ENCODE measurements at regions not wholly inside any gene's neighbourhood (a gene's known extent, or its start where the extent isn't known, plus 50 kb on each side); places are given as distances from the start of the nearest gene placed in this dataset.
"Not testable (repeated sequence)": the region's sequence is repeated elsewhere in the genome, so short reads cannot be mapped to it uniquely, and the experiment has no call there.

GRCh38 chr4:110352670-110353442 lies 123.1 kb upstream of the ENPEP start:
- ChIA-PET CTCF (interaction anchor here (0.5 kb wide), 1 partner anchor 303 kb away, joined by 3 read pairs; no protein-coding TSS in a partner anchor), POLR2A (no interaction called here)
- Mint-ChIP-seq H3K4me3 (no peak overlapping the region), H3K9me3 (no peaks in the 10 kb centered on the region), H3K27ac (no peak overlapping the region), H3K4me1 (ENCODE audit: low read depth) (no peaks in the 10 kb centered on the region), H3K36me3 (no peaks in the 10 kb centered on the region), H3K27me3 (peaks cover 8% of the 10 kb centered on the region)
- intact Hi-C loops (cut with micrococcal nuclease): no loop called here
- no peak for DNase-seq

- intact Hi-C loops (cut with micrococcal nuclease): no loop called here
- Mint-ChIP-seq H3K4me1 (ENCODE audit: low read depth) (no peaks in the 10 kb centered on the region), H3K9me3 (no peaks in the 10 kb centered on the region), H3K36me3 (no peaks in the 10 kb centered on the region), H3K27me3 (peaks cover 11% of the 10 kb centered on the region), H3K27ac (no peak overlapping the region), H3K4me3 (no peak overlapping the region)
- CTCF ChIA-PET: no interaction called here
- POLR2A ChIA-PET: no interaction called here
- DNase-seq: no peak
These were observed 127.1 kb upstream of the ENPEP start for GRCh38 chr4:110348711-110349383.

GRCh38 chr4:110347805-110348204 lies 128.2 kb upstream of the ENPEP start:
- ChIA-PET POLR2A (no interaction called here), CTCF (no interaction called here)
- no peak overlapping the region for H3K27ac Mint-ChIP-seq
- DNase-seq: no peak
- intact Hi-C loops (cut with micrococcal nuclease): no loop called here
- peaks cover 3% of the 10 kb centered on the region for H3K9me3 Mint-ChIP-seq
- H3K4me1 Mint-ChIP-seq (ENCODE audit: low read depth): no peaks in the 10 kb centered on the region
- H3K36me3 Mint-ChIP-seq: no peaks in the 10 kb centered on the region
- peaks cover 8% of the 10 kb centered on the region for H3K27me3 Mint-ChIP-seq
- no peak overlapping the region for H3K4me3 Mint-ChIP-seq

GRCh38 chr4:110344165-110344564 lies 131.8 kb upstream of the ENPEP start:
- Mint-ChIP-seq H3K4me1 (ENCODE audit: low read depth) (no peaks in the 10 kb centered on the region), H3K27me3 (peaks cover 12% of the 10 kb centered on the region), H3K36me3 (no peaks in the 10 kb centered on the region), H3K27ac (no peak overlapping the region), H3K4me3 (no peak overlapping the region), H3K9me3 (peaks cover 3% of the 10 kb centered on the region)
- intact Hi-C loops (cut with micrococcal nuclease): no loop called here
- CTCF ChIA-PET: interaction anchor here (0.6 to 0.7 kb wide), 2 partner anchors 170 to 322 kb away, joined by 3 to 4 read pairs; no protein-coding TSS in a partner anchor
- DNase-seq: no peak
- POLR2A ChIA-PET: no interaction called here

- H3K9me3 Mint-ChIP-seq: peaks cover 3% of the 10 kb centered on the region
- ChIA-PET POLR2A (no interaction called here), CTCF (no interaction called here)
- peaks cover 13% of the 10 kb centered on the region for H3K27me3 Mint-ChIP-seq
- H3K4me3 Mint-ChIP-seq: no peak overlapping the region
- no peaks in the 10 kb centered on the region for H3K36me3 Mint-ChIP-seq
- H3K4me1 Mint-ChIP-seq (ENCODE audit: low read depth): no peaks in the 10 kb centered on the region
- H3K27ac Mint-ChIP-seq: no peak overlapping the region
- no peak for DNase-seq
- intact Hi-C loops (cut with micrococcal nuclease): no loop called here
These were observed 132.4 kb upstream of the ENPEP start for GRCh38 chr4:110343534-110343933.

- intact Hi-C loops (cut with micrococcal nuclease); H3K27ac Mint-ChIP-seq; H3K4me3 Mint-ChIP-seq; POLR2A ChIA-PET; H3K36me3 Mint-ChIP-seq; H3K9me3 Mint-ChIP-seq; DNase-seq; CTCF ChIA-PET; H3K27me3 Mint-ChIP-seq; H3K4me1 Mint-ChIP-seq (ENCODE audit: low read depth): not testable (repeated sequence)
These were observed 134.8 kb upstream of the ENPEP start for GRCh38 chr4:110341118-110341517.

- Mint-ChIP-seq H3K27me3 (peaks cover 16% of the 10 kb centered on the region), H3K9me3 (no peaks in the 10 kb centered on the region), H3K36me3 (no peaks in the 10 kb centered on the region), H3K27ac (no peak overlapping the region), H3K4me3 (no peak overlapping the region), H3K4me1 (ENCODE audit: low read depth) (no peaks in the 10 kb centered on the region)
- POLR2A ChIA-PET: no interaction called here
- no peak for DNase-seq
- CTCF ChIA-PET: no interaction called here
- intact Hi-C loops (cut with micrococcal nuclease): no loop called here
These were observed 137.0 kb upstream of the ELOVL6 start for GRCh38 chr4:110335399-110335798.

- no peaks in the 10 kb centered on the region for H3K36me3 Mint-ChIP-seq
- intact Hi-C loops (cut with micrococcal nuclease): no loop called here
These were observed 134.1 kb upstream of the ELOVL6 start for GRCh38 chr4:110332483-110332882.

GRCh38 chr4:110326426-110326825 lies 128.0 kb upstream of the ELOVL6 start:
- H3K9me3 Mint-ChIP-seq; POLR2A ChIA-PET; intact Hi-C loops (cut with micrococcal nuclease); H3K36me3 Mint-ChIP-seq; DNase-seq; H3K4me3 Mint-ChIP-seq; CTCF ChIA-PET; H3K4me1 Mint-ChIP-seq (ENCODE audit: low read depth); H3K27ac Mint-ChIP-seq: not testable (repeated sequence)
- H3K27me3 Mint-ChIP-seq: peaks cover 29% of the 10 kb centered on the region

More at GRCh38 chr4:110332483-110332882, 134.1 kb upstream of the ELOVL6 start:
- Mint-ChIP-seq H3K4me1 (ENCODE audit: low read depth) (no peaks in the 10 kb centered on the region), H3K27ac (no peak overlapping the region), H3K4me3 (no peak overlapping the region), H3K9me3 (no peaks in the 10 kb centered on the region), H3K27me3 (peaks cover 33% of the 10 kb centered on the region)
- DNase-seq: no peak
- ChIA-PET CTCF (no interaction called here), POLR2A (no interaction called here)

GRCh38 chr4:110310795-110311194 lies 112.4 kb upstream of the ELOVL6 start:
- no peaks in the 10 kb centered on the region for H3K4me1 Mint-ChIP-seq (ENCODE audit: low read depth)
- ChIA-PET CTCF (no interaction called here), POLR2A (no interaction called here)
- H3K4me3 Mint-ChIP-seq: no peak overlapping the region
- H3K27ac Mint-ChIP-seq: no peak overlapping the region
- intact Hi-C loops (cut with micrococcal nuclease): no loop called here
- peaks cover 6% of the 10 kb centered on the region for H3K27me3 Mint-ChIP-seq
- no peak for DNase-seq
- no peaks in the 10 kb centered on the region for H3K9me3 Mint-ChIP-seq
- no peaks in the 10 kb centered on the region for H3K36me3 Mint-ChIP-seq

- CTCF ChIA-PET: no interaction called here
- H3K4me3 Mint-ChIP-seq: no peak overlapping the region
- no peaks in the 10 kb centered on the region for H3K9me3 Mint-ChIP-seq
- H3K27ac Mint-ChIP-seq: no peak overlapping the region
- no peaks in the 10 kb centered on the region for H3K36me3 Mint-ChIP-seq
- no peaks in the 10 kb centered on the region for H3K4me1 Mint-ChIP-seq (ENCODE audit: low read depth)
- intact Hi-C loops (cut with micrococcal nuclease): no loop called here
- DNase-seq: no peak
- POLR2A ChIA-PET: no interaction called here
- peaks cover 11% of the 10 kb centered on the region for H3K27me3 Mint-ChIP-seq
These were observed 111.3 kb upstream of the ELOVL6 start for GRCh38 chr4:110309675-110310074.

- intact Hi-C loops (cut with micrococcal nuclease): no loop called here
- Mint-ChIP-seq H3K27ac (no peak overlapping the region), H3K4me1 (ENCODE audit: low read depth) (no peaks in the 10 kb centered on the region), H3K4me3 (no peak overlapping the region), H3K9me3 (no peaks in the 10 kb centered on the region), H3K27me3 (peaks cover 24% of the 10 kb centered on the region), H3K36me3 (no peaks in the 10 kb centered on the region)
- ChIA-PET POLR2A (no interaction called here), CTCF (interaction anchor here (0.6 to 0.9 kb wide), 2 partner anchors 211 to 307 kb away, joined by 3 read pairs; no protein-coding TSS in a partner anchor)
- no peak for DNase-seq
These were observed 107.9 kb upstream of the ELOVL6 start for GRCh38 chr4:110306303-110306702.

- CTCF ChIA-PET: no interaction called here
- intact Hi-C loops (cut with micrococcal nuclease): no loop called here
- Mint-ChIP-seq H3K27me3 (peaks cover 26% of the 10 kb centered on the region), H3K36me3 (no peaks in the 10 kb centered on the region), H3K4me3 (no peak overlapping the region), H3K4me1 (ENCODE audit: low read depth) (no peaks in the 10 kb centered on the region), H3K27ac (no peak overlapping the region), H3K9me3 (no peaks in the 10 kb centered on the region)
- POLR2A ChIA-PET: no interaction called here
- no peak for DNase-seq
These were observed 107.0 kb upstream of the ELOVL6 start for GRCh38 chr4:110305455-110305854.

Measured in activated CD4-positive, alpha-beta memory T cell treated with anti-CD3 and anti-CD28 coated beads for 36 hours (primary cell).